ENCODE measurements at regions not wholly inside any gene's neighbourhood (a gene's known extent, or its start where the extent isn't known, plus 50 kb on each side); places are given as distances from the start of the nearest gene placed in this dataset.

GRCh38 chr12:59100585-59100984, 180.3 kb upstream of the LRIG3 start:
- Histone ChIP-seq H3K18ac (ENCODE audit: insufficient read length, low read depth, low read length) (no peak overlapping the region), H4K5ac (ENCODE audit: insufficient read length, low read depth, low read length) (no peak overlapping the region), H3K9me3 (ENCODE audit: control insufficient read depth, low read depth, low read length) (no peaks in the 10 kb centered on the region), H3K14ac (ENCODE audit: insufficient read depth, low read length) (no peak overlapping the region), H4K8ac (replicated peaks; ENCODE audit: insufficient read length, low read depth, low read length) (no peak overlapping the region), H3K56ac (ENCODE audit: insufficient read length, low read depth, low read length) (no peak overlapping the region), H3K4ac (ENCODE audit: low read depth, low read length) (no peak overlapping the region), H2BK120ac (ENCODE audit: low read depth, low read length, poor library complexity, severe bottlenecking) (no peak overlapping the region), H4K20me1 (ENCODE audit: control insufficient read depth, insufficient read depth, insufficient read length) (no peaks in the 10 kb centered on the region), H3K27me3 (ENCODE audit: insufficient read depth, low read length) (no peaks in the 10 kb centered on the region), H3T11ph (ENCODE audit: low read length) (no peak overlapping the region), H3K79me1 (ENCODE audit: insufficient read depth, low read depth, low read length, poor library complexity, severe bottlenecking) (no peaks in the 10 kb centered on the region), H2AFZ (ENCODE audit: low read length) (no peak overlapping the region), H2AK5ac (ENCODE audit: insufficient read length, low read length) (no peak overlapping the region), H3K4me1 (ENCODE audit: insufficient read depth, low read length) (no peaks in the 10 kb centered on the region), H3K23me2 (ENCODE audit: insufficient read length, low read depth, low read length, poor library complexity, severe bottlenecking) (no peaks in the 10 kb centered on the region), H2BK12ac (ENCODE audit: insufficient read length, low read depth, low read length) (no peak overlapping the region), H3K4me2 (ENCODE audit: insufficient read depth, insufficient read length, low read length) (no peak overlapping the region), H2BK15ac (ENCODE audit: low read depth, low read length) (no peak overlapping the region), H3K27ac (ENCODE audit: insufficient read length, low read depth, low read length) (no peak overlapping the region), H2BK5ac (ENCODE audit: insufficient read length, low read length) (no peak overlapping the region), H3K23ac (ENCODE audit: insufficient read length, low read depth, low read length) (no peak overlapping the region), H3K79me2 (ENCODE audit: insufficient read depth, low read length) (no peaks in the 10 kb centered on the region), H4K91ac (ENCODE audit: insufficient read length, low read depth, low read length) (no peak overlapping the region), H3K9ac (ENCODE audit: extremely low read depth, insufficient read length, low read length) (no peak overlapping the region), H2BK20ac (ENCODE audit: low read depth, low read length, poor library complexity, severe bottlenecking) (no peak overlapping the region)
- no CpG with 5 or more reads among the region's 4 CpGs for WGBS (ENCODE audit: extremely low coverage, insufficient read length, low lambda C conversion rate)
- peaks cover 1% of the 10 kb centered on the region; the same call in 1 of the 2 replicates for H3K27me3 Mint-ChIP-seq (ENCODE audit: low read depth)
- peaks cover 9 to 12% of the 10 kb centered on the region in 2 experiments for H3K4me1 Mint-ChIP-seq
- TF ChIP-seq CTCF (conservative IDR thresholded peaks at IDR 0.05): no peak
- no peak for DNase-seq
- H3K4me3 Mint-ChIP-seq: no peak overlapping the region
- H3K9me3 Mint-ChIP-seq: no peaks in the 10 kb centered on the region; a peak in 1 of 5 replicates
- H3K36me3 Mint-ChIP-seq (ENCODE audit: insufficient read depth in 1 of 3, low read depth in 3 of 3): no peaks in the 10 kb centered on the region
- no peak overlapping the region; a peak in 1 of 7 replicates for H3K27ac Mint-ChIP-seq
